Neural cell (in vitro differentiated cells): ENCODE measurements at regions not wholly inside any gene's neighbourhood (a gene's known extent, or its start where the extent isn't known, plus 50 kb on each side); places are given as distances from the start of the nearest gene placed in this dataset.

Experiments used
- H2AFZ ChIP-seq: fragments of 200-600, 300-800 bp; sonication (generic), shearing (Covaris generic); 2 replicates; pipeline ENCODE4 v1.6.0; 2014; ENCODE audit warnings: low read depth, mild to moderate bottlenecking, antibody characterized with exemption, low read length, moderate library complexity
- H3F3A ChIP-seq: fragments of 200-600 bp; shearing (Covaris generic); 2 replicates; pipeline ENCODE4 v1.6.1; 2016; ENCODE audit warnings: mild to moderate bottlenecking, moderate library complexity, mixed read lengths, antibody characterized with exemption, low read length; ENCODE audit not compliant: insufficient read depth, poor library complexity, severe bottlenecking
- H3K27ac ChIP-seq: fragments of 200-600, 300-800 bp; sonication (generic), shearing (Covaris generic); 2 replicates; pipeline ENCODE4 v1.5.1; 2014; ENCODE audit warnings: mild to moderate bottlenecking, low read length, moderate library complexity
- H3K27me3 ChIP-seq: fragments of 300-800, 200-600 bp; sonication (generic), shearing (Covaris generic); 2 replicates; pipeline ENCODE4 v1.6.0; 2014; ENCODE audit warnings: mild to moderate bottlenecking, low read depth, low read length, moderate library complexity; ENCODE audit not compliant: insufficient read depth
- H3K36me3 ChIP-seq: fragments of 300-800, 200-600 bp; sonication (generic), shearing (Covaris generic); 2 replicates; pipeline ENCODE4 v1.5.1; 2014; ENCODE audit warnings: mild to moderate bottlenecking, antibody characterized with exemption, low read length, moderate library complexity; ENCODE audit not compliant: insufficient read depth
- H3K4me2 ChIP-seq: fragments of 300-800, 200-600 bp; sonication (generic), shearing (Covaris generic); 2 replicates; pipeline ENCODE4 v1.6.0; 2014; ENCODE audit warnings: mild to moderate bottlenecking, low read length
- H3K4me3 ChIP-seq: fragments of 300-800, 200-600 bp; sonication (generic), shearing (Covaris generic); 2 replicates; pipeline ENCODE4 v1.5.1; 2014; ENCODE audit warnings: mild to moderate bottlenecking, low read length, moderate library complexity
- H3K79me2 ChIP-seq: fragments of 200-600 bp; shearing (Covaris generic); replicated peaks from 2 replicates; pipeline ENCODE4 v1.6.0; 2014; ENCODE audit warnings: mild to moderate bottlenecking, low read length, moderate library complexity; ENCODE audit not compliant: insufficient read depth
- H3K9ac ChIP-seq: fragments of 300-800, 200-600 bp; sonication (generic), shearing (Covaris generic); 2 replicates; pipeline ENCODE4 v1.6.1; 2016; ENCODE audit warnings: mild to moderate bottlenecking, low read length, mixed read lengths
- H3K9me2 ChIP-seq: fragments of 200-600 bp; shearing (Covaris generic); 2 replicates; pipeline ENCODE4 v1.6.1; 2016; ENCODE audit warnings: mild to moderate bottlenecking, low read length, mixed read lengths; ENCODE audit not compliant: insufficient read depth
- H3K9me3 ChIP-seq: fragments of 200-600, 300-800 bp; sonication (generic), shearing (Covaris generic); 2 replicates; pipeline ENCODE4 v1.6.1; 2016; ENCODE audit warnings: mild to moderate bottlenecking, mixed run types, low read length, moderate library complexity, mixed read lengths
- H4K20me1 ChIP-seq: fragments of 200-600 bp; shearing (Covaris generic); 2 replicates; pipeline ENCODE4 v1.6.1; 2016; ENCODE audit warnings: mild to moderate bottlenecking, mixed run types; ENCODE audit not compliant: insufficient read depth
- CTCF ChIP-seq: fragments of 450-650 bp; IDR thresholded peaks from 2 replicates; pipeline ENCODE4 v1.5.1; 2014; ENCODE audit warnings: antibody characterized with exemption, mild to moderate bottlenecking, moderate library complexity; ENCODE audit not compliant: poor library complexity, severe bottlenecking
- EP300 ChIP-seq: fragments of 450-650 bp; conservative IDR thresholded peaks from 2 replicates; pipeline ENCODE4 v1.6.1; 2014; ENCODE audit warnings: antibody characterized with exemption, mild to moderate bottlenecking, moderate library complexity; ENCODE audit not compliant: poor library complexity, severe bottlenecking
- EZH2 ChIP-seq: fragments of 200-600, 300-800 bp; shearing (Covaris generic), sonication (generic); IDR thresholded peaks from 2 replicates; pipeline ENCODE4 v1.6.1; 2014; ENCODE audit warnings: antibody characterized with exemption, low read length, borderline replicate concordance, mild to moderate bottlenecking; ENCODE audit not compliant: insufficient read depth, poor library complexity, severe bottlenecking
- MXI1 ChIP-seq: fragments of 450-650 bp; conservative IDR thresholded peaks from 2 replicates; pipeline ENCODE4 v1.6.1; 2014; ENCODE audit warnings: antibody characterized with exemption, mild to moderate bottlenecking; ENCODE audit not compliant: poor library complexity, severe bottlenecking
- POLR2AphosphoS5 ChIP-seq: IDR thresholded peaks from 2 replicates; pipeline ENCODE4 v1.6.1; 2012
- RAD21 ChIP-seq: fragments of 450-650 bp; conservative IDR thresholded peaks from 2 replicates; pipeline ENCODE4 v1.6.1; 2014; ENCODE audit warnings: antibody characterized with exemption, mild to moderate bottlenecking, moderate library complexity
- REST ChIP-seq: IDR thresholded peaks from 2 replicates; pipeline ENCODE4 v1.6.1; 2012; ENCODE audit warnings: borderline replicate concordance
- SMC3 ChIP-seq: fragments of 450-650 bp; conservative IDR thresholded peaks from 2 replicates; pipeline ENCODE4 v1.6.1; 2014; ENCODE audit warnings: antibody characterized with exemption, mild to moderate bottlenecking, moderate library complexity; ENCODE audit not compliant: poor library complexity
- TAF1 ChIP-seq: IDR thresholded peaks from 2 replicates; pipeline ENCODE4 v1.6.1; 2012; ENCODE audit warnings: low read depth

GRCh38 chr4:72971572-72971971 is 97.9 kb downstream of the COX18 start:
- Histone ChIP-seq H3K9ac (no peak overlapping the region), H3K27me3 (no peaks in the 10 kb centered on the region), H3K36me3 (no peaks in the 10 kb centered on the region), H3F3A (no peaks in the 10 kb centered on the region), H3K9me3 (no peaks in the 10 kb centered on the region), H3K4me2 (no peak overlapping the region), H3K4me3 (no peak overlapping the region), H3K27ac (no peak overlapping the region), H3K9me2 (no peaks in the 10 kb centered on the region), H2AFZ (no peak overlapping the region), H3K79me2 (no peaks in the 10 kb centered on the region), H4K20me1 (no peaks in the 10 kb centered on the region)
- TF ChIP-seq TAF1 (no peak), CTCF (no peak), SMC3 (no peak)

GRCh38 chr4:72970756-72971155 is 98.8 kb downstream of the COX18 start:
- Histone ChIP-seq H3K9ac (no peak overlapping the region), H3K36me3 (no peaks in the 10 kb centered on the region), H3K27ac (no peak overlapping the region), H3K9me3 (no peaks in the 10 kb centered on the region), H3K9me2 (no peaks in the 10 kb centered on the region), H2AFZ (no peak overlapping the region), H4K20me1 (no peaks in the 10 kb centered on the region), H3K4me2 (no peak overlapping the region), H3K4me3 (no peak overlapping the region), H3F3A (no peaks in the 10 kb centered on the region), H3K79me2 (no peaks in the 10 kb centered on the region), H3K27me3 (no peaks in the 10 kb centered on the region)
- TF ChIP-seq RAD21: no peak
- TF ChIP-seq TAF1: no peak
- no peak for TF ChIP-seq MXI1
- TF ChIP-seq EP300: no peak
- no peak for TF ChIP-seq EZH2
- TF ChIP-seq POLR2AphosphoS5: no peak
- TF ChIP-seq REST: no peak
- no peak for TF ChIP-seq CTCF
- no peak for TF ChIP-seq SMC3
